Ovary (tissue), 3 donors: ENCODE measurements at regions not wholly inside any gene's neighbourhood (a gene's known extent, or its start where the extent isn't known, plus 50 kb on each side); places are given as distances from the start of the nearest gene placed in this dataset.

Experiments used
- EP300 ChIP-seq: sonication (generic); formaldehyde crosslinking; IDR thresholded peaks from one replicate; pipeline ENCODE4 v1.6.1; 2017; ENCODE audit warnings: antibody characterized with exemption
- POLR2A ChIP-seq: fragments of 450-650 bp; IDR thresholded peaks from one replicate; pipeline ENCODE4 v1.6.1; 2017; ENCODE audit warnings: antibody characterized with exemption, mild to moderate bottlenecking, moderate library complexity
- TF ChIP-seq, protein P1 (sequence below), 3 donors: fragments of 450-650 bp in 2 of 3; fragments of 200-600 bp in 1 of 3; IDR thresholded peaks; one replicate each; pipeline versions ENCODE4 v1.5.1 to v1.8.0; 2016 to 2022; ENCODE audit warnings: antibody characterized with exemption in 3 of 3, mild to moderate bottlenecking in 1 of 3
- donor health status: DM: no; HTN: no; CAD: no.

DNA sequence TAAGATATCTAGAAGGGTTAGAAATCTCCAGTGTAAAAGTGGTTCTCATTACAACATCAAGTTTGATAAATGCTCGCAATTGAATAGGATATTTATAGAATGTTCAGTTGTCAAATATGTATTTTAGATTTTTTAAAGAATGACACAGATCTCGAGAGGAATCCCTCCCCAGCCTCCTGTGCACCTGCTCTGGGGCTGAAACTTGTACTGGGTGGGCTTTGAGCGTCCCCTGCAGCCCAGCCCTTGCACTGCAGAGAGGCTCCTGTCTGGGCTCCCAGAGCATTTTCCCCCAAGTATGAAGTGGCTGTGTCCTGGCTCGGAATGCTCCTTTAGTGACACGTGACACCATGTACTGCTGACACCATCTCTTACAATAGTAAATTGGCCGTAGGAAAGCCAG lies 499.6 kb downstream of the TMEM121 start:
- TF ChIP-seq, protein P1, sequence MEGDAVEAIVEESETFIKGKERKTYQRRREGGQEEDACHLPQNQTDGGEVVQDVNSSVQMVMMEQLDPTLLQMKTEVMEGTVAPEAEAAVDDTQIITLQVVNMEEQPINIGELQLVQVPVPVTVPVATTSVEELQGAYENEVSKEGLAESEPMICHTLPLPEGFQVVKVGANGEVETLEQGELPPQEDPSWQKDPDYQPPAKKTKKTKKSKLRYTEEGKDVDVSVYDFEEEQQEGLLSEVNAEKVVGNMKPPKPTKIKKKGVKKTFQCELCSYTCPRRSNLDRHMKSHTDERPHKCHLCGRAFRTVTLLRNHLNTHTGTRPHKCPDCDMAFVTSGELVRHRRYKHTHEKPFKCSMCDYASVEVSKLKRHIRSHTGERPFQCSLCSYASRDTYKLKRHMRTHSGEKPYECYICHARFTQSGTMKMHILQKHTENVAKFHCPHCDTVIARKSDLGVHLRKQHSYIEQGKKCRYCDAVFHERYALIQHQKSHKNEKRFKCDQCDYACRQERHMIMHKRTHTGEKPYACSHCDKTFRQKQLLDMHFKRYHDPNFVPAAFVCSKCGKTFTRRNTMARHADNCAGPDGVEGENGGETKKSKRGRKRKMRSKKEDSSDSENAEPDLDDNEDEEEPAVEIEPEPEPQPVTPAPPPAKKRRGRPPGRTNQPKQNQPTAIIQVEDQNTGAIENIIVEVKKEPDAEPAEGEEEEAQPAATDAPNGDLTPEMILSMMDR (IDR thresholded peaks at IDR 0.05) = no peak
- TF ChIP-seq EP300 (no peak), POLR2A (no peak)
